H9 (cell line): ENCODE measurements at regions not wholly inside any gene's neighbourhood (a gene's known extent, or its start where the extent isn't known, plus 50 kb on each side); places are given as distances from the start of the nearest gene placed in this dataset.

Experiments
- DNase-seq: peaks from one replicate; pipeline ENCODE4 v3.0.0-alpha.2; 2017
- H2AFZ ChIP-seq: one replicate; pipeline ENCODE4 v1.6.1; 2013; ENCODE audit warnings: mild to moderate bottlenecking, low read length, control low read depth, moderate library complexity
- H2AK5ac ChIP-seq: 2 replicates; pipeline ENCODE4 v1.6.1; 2013; ENCODE audit warnings: low read length, control low read depth, mixed read lengths; ENCODE audit not compliant: insufficient read length
- H2BK120ac ChIP-seq: one replicate; pipeline ENCODE4 v1.6.1; 2013; ENCODE audit warnings: low read depth, mild to moderate bottlenecking, low read length, control low read depth, inconsistent platforms; ENCODE audit not compliant: poor library complexity, severe bottlenecking
- H2BK12ac ChIP-seq: 2 replicates; pipeline ENCODE4 v1.6.1; 2013; ENCODE audit warnings: low read length, control low read depth, mixed read lengths, low read depth; ENCODE audit not compliant: insufficient read length
- H2BK15ac ChIP-seq: 2 replicates; pipeline ENCODE4 v1.6.1; 2013; ENCODE audit warnings: low read depth, low read length, control low read depth
- H2BK20ac ChIP-seq: one replicate; pipeline ENCODE4 v1.6.1; 2013; ENCODE audit warnings: low read depth, mild to moderate bottlenecking, low read length, control low read depth, inconsistent platforms; ENCODE audit not compliant: poor library complexity, severe bottlenecking
- H2BK5ac ChIP-seq: 2 replicates; pipeline ENCODE4 v1.6.1; 2013; ENCODE audit warnings: low read length, control low read depth, mixed read lengths; ENCODE audit not compliant: insufficient read length
- H3K14ac ChIP-seq: 2 replicates; pipeline ENCODE4 v1.6.1; 2013; ENCODE audit warnings: low read length, control low read depth; ENCODE audit not compliant: insufficient read depth
- H3K18ac ChIP-seq: 2 replicates; pipeline ENCODE4 v1.6.1; 2013; ENCODE audit warnings: low read depth, mild to moderate bottlenecking, mixed read lengths, low read length, control low read depth; ENCODE audit not compliant: insufficient read length
- H3K23ac ChIP-seq: 2 replicates; pipeline ENCODE4 v1.6.1; 2013; ENCODE audit warnings: low read length, control low read depth, mixed read lengths, low read depth; ENCODE audit not compliant: insufficient read length
- H3K23me2 ChIP-seq: 2 replicates; pipeline ENCODE4 v1.6.1; 2013; ENCODE audit warnings: low read depth, mild to moderate bottlenecking, mixed read lengths, low read length, control low read depth; ENCODE audit not compliant: insufficient read length, poor library complexity, severe bottlenecking
- H3K27ac ChIP-seq: 2 replicates; pipeline ENCODE4 v1.5.1; 2013; ENCODE audit warnings: low read length, control low read depth, mixed read lengths, low read depth; ENCODE audit not compliant: insufficient read length
- H3K27me3 ChIP-seq: 2 replicates; pipeline ENCODE4 v1.6.1; 2013; ENCODE audit warnings: low read length, control low read depth, inconsistent platforms; ENCODE audit not compliant: insufficient read depth
- H3K4ac ChIP-seq: 2 replicates; pipeline ENCODE4 v1.6.1; 2013; ENCODE audit warnings: low read depth, mild to moderate bottlenecking, control low read depth, inconsistent platforms, low read length, moderate library complexity
- H3K4me1 ChIP-seq: 2 replicates; pipeline ENCODE4 v1.6.1; 2013; ENCODE audit warnings: low read length, control low read depth, inconsistent platforms; ENCODE audit not compliant: insufficient read depth
- H3K4me2 ChIP-seq: 2 replicates; pipeline ENCODE4 v1.6.1; 2013; ENCODE audit warnings: low read length, control low read depth, mixed read lengths; ENCODE audit not compliant: insufficient read length, insufficient read depth
- H3K56ac ChIP-seq: 2 replicates; pipeline ENCODE4 v1.6.1; 2013; ENCODE audit warnings: low read depth, mild to moderate bottlenecking, mixed read lengths, low read length, control low read depth; ENCODE audit not compliant: insufficient read length
- H3K79me1 ChIP-seq: 2 replicates; pipeline ENCODE4 v1.6.1; 2013; ENCODE audit warnings: low read depth, mild to moderate bottlenecking, moderate library complexity, low read length, control low read depth, inconsistent platforms; ENCODE audit not compliant: insufficient read depth, poor library complexity, severe bottlenecking
- H3K79me2 ChIP-seq: 2 replicates; pipeline ENCODE4 v1.6.1; 2013; ENCODE audit warnings: low read length, control low read depth, inconsistent platforms; ENCODE audit not compliant: insufficient read depth
- H3K9ac ChIP-seq: 2 replicates; pipeline ENCODE4 v1.6.1; 2013; ENCODE audit warnings: low read length, control low read depth, mixed read lengths; ENCODE audit not compliant: insufficient read length; ENCODE audit errors: extremely low read depth
- H3K9me3 ChIP-seq: one replicate; pipeline ENCODE4 v1.6.1; 2013; ENCODE audit warnings: low read depth, low read length, inconsistent platforms; ENCODE audit not compliant: control insufficient read depth
- H3T11ph ChIP-seq: one replicate; pipeline ENCODE4 v1.6.1; 2013; ENCODE audit warnings: mild to moderate bottlenecking, low read length, control low read depth, inconsistent platforms
- H4K20me1 ChIP-seq: one replicate; pipeline ENCODE4 v1.6.1; 2013; ENCODE audit not compliant: control insufficient read depth, insufficient read length, insufficient read depth
- H4K5ac ChIP-seq: 2 replicates; pipeline ENCODE4 v1.6.1; 2013; ENCODE audit warnings: low read depth, mild to moderate bottlenecking, mixed read lengths, low read length, control low read depth; ENCODE audit not compliant: insufficient read length
- H4K8ac ChIP-seq: replicated peaks from 2 replicates; pipeline ENCODE4 v1.6.1; 2013; ENCODE audit warnings: low read length, control low read depth, mixed read lengths, low read depth; ENCODE audit not compliant: insufficient read length
- H4K91ac ChIP-seq: 2 replicates; pipeline ENCODE4 v1.6.1; 2013; ENCODE audit warnings: low read depth, mild to moderate bottlenecking, moderate library complexity, mixed read lengths, low read length, control low read depth; ENCODE audit not compliant: insufficient read length
- H3K27ac Mint-ChIP-seq, 3 experiments: 2 replicates in 2 of 3; 3 replicates in 1 of 3; pipeline ENCODE4 v1.8.0; 2020 to 2021; ENCODE audit warnings: mixed read lengths in 3 of 3, mild to moderate bottlenecking in 1 of 3, moderate library complexity in 1 of 3
- H3K27me3 Mint-ChIP-seq: 2 replicates; pipeline ENCODE4 v1.8.0; 2021; ENCODE audit warnings: low read depth, mild to moderate bottlenecking, moderate library complexity, mixed read lengths
- H3K36me3 Mint-ChIP-seq, 3 experiments: 2 replicates in 2 of 3; 3 replicates in 1 of 3; pipeline ENCODE4 v1.8.0; 2020 to 2021; ENCODE audit warnings: low read depth in 3 of 3, mixed read lengths in 3 of 3; ENCODE audit not compliant: insufficient read depth in 1 of 3
- H3K4me1 Mint-ChIP-seq, 2 experiments: 2 replicates each; pipeline ENCODE4 v1.8.0; 2020; ENCODE audit warnings: mixed read lengths in 2 of 2
- H3K4me3 Mint-ChIP-seq, 2 experiments: 2 replicates in 1 of 2; 3 replicates in 1 of 2; pipeline ENCODE4 v1.8.0; 2020 to 2021; ENCODE audit warnings: mild to moderate bottlenecking in 2 of 2, mixed read lengths in 2 of 2, moderate library complexity in 1 of 2
- H3K9me3 Mint-ChIP-seq, 2 experiments: 2 replicates in 1 of 2; 3 replicates in 1 of 2; pipeline ENCODE4 v1.8.0; 2020; ENCODE audit warnings: mild to moderate bottlenecking in 2 of 2, mixed read lengths in 2 of 2, moderate library complexity in 1 of 2
- WGBS: extraction: QIAGEN DNeasy Blood & Tissue Kit; methylation state at CpG from one replicate; pipeline ENCODE4 v1.1.7; 2013; ENCODE audit warnings: missing lambda C conversion rate, low lambda C conversion rate, mixed read lengths; ENCODE audit not compliant: insufficient read length; ENCODE audit errors: extremely low coverage; 5-methylcytosine and 5-hydroxymethylcytosine counted together
- TF ChIP-seq, protein P1 (sequence below): fragments of 200-600 bp; sonication (generic); conservative IDR thresholded peaks from 3 replicates; pipeline ENCODE4 v1.8.0; 2021; ENCODE audit warnings: antibody characterized with exemption, mild to moderate bottlenecking

DNA sequence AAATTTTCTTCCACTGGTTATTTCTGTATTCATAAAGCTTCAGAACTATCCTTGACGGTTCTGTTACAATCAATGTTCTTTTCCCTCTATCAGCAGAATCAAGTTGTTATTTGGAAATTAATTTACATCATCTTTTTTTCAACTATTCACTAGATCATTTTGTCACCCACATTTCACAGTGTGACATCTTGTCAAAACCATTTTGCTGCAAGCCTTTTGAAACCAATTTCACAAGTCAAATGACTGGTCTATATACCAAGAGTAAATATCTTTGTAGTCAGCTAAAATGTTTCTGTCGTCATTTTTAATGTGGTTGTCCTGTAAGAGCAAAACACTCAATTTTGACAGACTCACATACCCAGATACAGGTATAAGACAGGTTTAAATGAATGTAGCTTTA, 984.3 kb upstream of the TYRP1 start:
- H3K27ac Mint-ChIP-seq, result no peak overlapping the region; a peak in 1 of 7 replicates
- H3K4me1 ChIP-seq, result no peaks in the 10 kb centered on the region
- H3K79me1 ChIP-seq, result no peaks in the 10 kb centered on the region
- no peak overlapping the region for H3K4me2 ChIP-seq
- H3K4me1 Mint-ChIP-seq, result no peaks in the 10 kb centered on the region
- H4K91ac ChIP-seq, result no peak overlapping the region
- H3K56ac ChIP-seq, result no peak overlapping the region
- H4K8ac ChIP-seq, result no peak overlapping the region
- no peaks in the 10 kb centered on the region for H3K9me3 ChIP-seq
- no peaks in the 10 kb centered on the region for H3K36me3 Mint-ChIP-seq
- no peak overlapping the region for H4K5ac ChIP-seq
- H3K18ac ChIP-seq, result no peak overlapping the region
- no peak overlapping the region for H2BK12ac ChIP-seq
- peaks cover 2 to 4% of the 10 kb centered on the region in 2 experiments; a peak in 3 of 5 replicates for H3K9me3 Mint-ChIP-seq
- no peaks in the 10 kb centered on the region for H3K23me2 ChIP-seq
- no peak overlapping the region for H2BK15ac ChIP-seq
- no peaks in the 10 kb centered on the region for H3K79me2 ChIP-seq
- no peak overlapping the region for H3T11ph ChIP-seq
- no peak overlapping the region for H3K23ac ChIP-seq
- TF ChIP-seq, protein P1, sequence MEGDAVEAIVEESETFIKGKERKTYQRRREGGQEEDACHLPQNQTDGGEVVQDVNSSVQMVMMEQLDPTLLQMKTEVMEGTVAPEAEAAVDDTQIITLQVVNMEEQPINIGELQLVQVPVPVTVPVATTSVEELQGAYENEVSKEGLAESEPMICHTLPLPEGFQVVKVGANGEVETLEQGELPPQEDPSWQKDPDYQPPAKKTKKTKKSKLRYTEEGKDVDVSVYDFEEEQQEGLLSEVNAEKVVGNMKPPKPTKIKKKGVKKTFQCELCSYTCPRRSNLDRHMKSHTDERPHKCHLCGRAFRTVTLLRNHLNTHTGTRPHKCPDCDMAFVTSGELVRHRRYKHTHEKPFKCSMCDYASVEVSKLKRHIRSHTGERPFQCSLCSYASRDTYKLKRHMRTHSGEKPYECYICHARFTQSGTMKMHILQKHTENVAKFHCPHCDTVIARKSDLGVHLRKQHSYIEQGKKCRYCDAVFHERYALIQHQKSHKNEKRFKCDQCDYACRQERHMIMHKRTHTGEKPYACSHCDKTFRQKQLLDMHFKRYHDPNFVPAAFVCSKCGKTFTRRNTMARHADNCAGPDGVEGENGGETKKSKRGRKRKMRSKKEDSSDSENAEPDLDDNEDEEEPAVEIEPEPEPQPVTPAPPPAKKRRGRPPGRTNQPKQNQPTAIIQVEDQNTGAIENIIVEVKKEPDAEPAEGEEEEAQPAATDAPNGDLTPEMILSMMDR, result no peak
- H3K27me3 Mint-ChIP-seq, result no peaks in the 10 kb centered on the region
- H3K4me3 Mint-ChIP-seq, result no peak overlapping the region
- no peak overlapping the region for H3K9ac ChIP-seq
- H2AK5ac ChIP-seq, result no peak overlapping the region
- H2BK5ac ChIP-seq, result no peak overlapping the region
- H3K4ac ChIP-seq, result no peak overlapping the region
- no peak for DNase-seq
- H3K27me3 ChIP-seq, result no peaks in the 10 kb centered on the region
- H3K27ac ChIP-seq, result no peak overlapping the region
- H4K20me1 ChIP-seq, result no peaks in the 10 kb centered on the region
- no peak overlapping the region for H2BK20ac ChIP-seq
- H2BK120ac ChIP-seq, result no peak overlapping the region
- no peak overlapping the region for H3K14ac ChIP-seq
- H2AFZ ChIP-seq, result no peak overlapping the region
- WGBS, result no CpG with 5 or more reads among the region's 2 CpGs
